AG08396 (cell line): ENCODE measurements at regions not wholly inside any gene's neighbourhood (a gene's known extent, or its start where the extent isn't known, plus 50 kb on each side); places are given as distances from the start of the nearest gene placed in this dataset.

ENCODE experiments used
- DNase-seq: peaks from one replicate; pipeline ENCODE4 v3.0.0; 2012; ENCODE audit warnings: low spot score, mixed read lengths

DNA sequence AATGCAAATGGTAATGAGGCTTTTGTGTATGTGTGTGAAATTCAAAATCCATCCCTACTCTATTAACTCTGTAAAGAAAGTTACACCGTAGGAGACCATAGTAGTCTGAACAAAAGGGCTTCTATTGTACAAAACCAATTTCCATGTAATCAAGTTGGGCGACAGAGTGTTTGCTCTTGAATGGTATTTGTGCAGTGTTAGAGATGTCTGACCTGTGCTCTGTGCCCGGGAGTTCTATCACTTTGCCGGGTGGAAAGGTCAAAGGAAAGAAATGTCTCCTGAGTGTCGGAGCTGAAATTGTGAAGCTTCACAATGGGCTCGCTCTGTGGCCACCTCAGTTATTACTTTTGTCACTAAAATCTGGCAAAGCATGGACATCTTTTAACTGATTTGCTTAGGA lies 312.0 kb downstream of the SAMD5 start:
- DNase-seq = no peak

DNA sequence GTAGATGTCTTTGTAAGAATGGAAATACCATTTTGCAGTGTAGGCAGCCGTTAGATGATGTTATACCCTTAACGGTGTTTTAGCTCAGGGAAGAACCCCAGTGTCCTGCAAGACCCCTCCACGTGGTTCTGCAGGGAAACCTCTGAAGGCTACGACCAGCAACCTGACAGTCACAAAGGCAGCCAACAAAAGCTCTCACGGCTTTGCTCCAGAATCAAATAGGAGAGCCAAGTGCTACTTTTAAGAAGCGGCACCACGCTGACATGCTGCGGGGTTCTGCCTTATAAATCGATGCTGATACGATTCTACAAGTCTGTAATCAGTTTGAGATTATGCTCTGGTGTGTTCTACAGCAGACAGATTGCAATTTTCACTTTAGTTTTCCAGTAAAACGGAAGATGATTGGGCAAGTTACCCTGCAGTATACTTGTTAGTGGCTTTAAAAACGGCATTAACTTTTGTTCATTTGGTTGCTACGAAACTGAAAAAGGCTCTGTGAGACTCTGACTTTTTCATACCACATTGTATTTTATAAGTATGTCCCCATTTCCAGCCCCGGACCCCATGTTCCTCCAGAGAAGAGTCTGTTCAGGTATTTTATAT lies 312.9 kb downstream of the SAMD5 start:
- DNase-seq = no peak

DNA sequence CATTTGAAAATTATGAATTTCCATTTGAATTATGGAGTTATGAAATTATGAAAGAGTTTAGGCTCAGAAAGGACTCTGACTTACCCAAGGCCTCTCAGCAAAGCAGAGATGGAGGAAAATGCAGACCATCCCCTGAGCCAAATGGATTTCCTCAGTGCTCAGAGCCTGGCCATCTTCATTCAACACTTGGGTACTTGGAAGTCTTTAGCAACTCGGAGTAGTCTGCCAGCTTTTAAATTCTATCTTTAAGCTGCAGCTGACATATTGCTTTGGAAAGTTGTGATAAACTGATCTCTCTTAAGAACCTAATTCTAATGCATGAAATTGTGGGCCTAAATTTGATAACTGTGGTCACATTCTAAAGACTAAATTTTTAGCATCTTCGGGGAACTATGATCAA lies 315.4 kb downstream of the SAMD5 start:
- no peak for DNase-seq

DNA sequence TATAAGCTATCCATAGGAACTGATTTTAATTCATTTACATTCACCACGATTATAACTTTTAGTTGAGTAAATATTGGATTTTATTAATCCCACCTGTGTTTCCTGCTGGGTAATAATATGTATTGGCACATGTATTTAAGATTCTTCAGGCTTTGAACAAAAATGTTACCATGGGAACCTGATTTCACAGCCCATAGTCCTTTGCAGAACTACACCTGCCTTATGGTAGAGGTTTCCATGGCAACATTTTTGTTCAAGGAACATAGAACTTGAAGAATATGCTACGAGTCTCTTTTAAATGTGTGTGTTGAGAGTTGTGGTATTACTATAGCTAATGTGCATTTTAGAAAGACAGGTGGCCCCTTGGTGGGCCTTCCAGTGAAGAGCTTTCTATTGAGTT lies 317.4 kb downstream of the SAMD5 start:
- DNase-seq = no peak

DNA sequence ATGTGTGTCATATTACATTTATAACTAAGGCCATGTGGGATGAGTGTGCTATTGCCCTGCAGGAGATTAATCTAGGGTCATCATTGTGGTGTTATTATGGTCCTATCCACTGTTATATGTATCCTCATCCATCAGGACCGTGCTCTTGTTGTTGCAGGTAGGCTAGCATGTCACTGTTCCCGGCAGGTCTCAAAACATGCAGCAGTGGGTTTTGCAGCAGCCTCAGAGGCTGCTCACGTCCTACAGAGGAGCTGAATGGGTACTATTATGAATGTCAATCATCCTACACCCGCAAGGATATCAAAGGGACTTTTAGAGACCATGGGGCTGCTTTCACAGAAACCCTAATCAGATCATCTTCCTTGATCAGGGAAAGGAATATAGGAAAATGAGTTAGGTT lies 318.2 kb downstream of the SAMD5 start:
- DNase-seq = no peak

DNA sequence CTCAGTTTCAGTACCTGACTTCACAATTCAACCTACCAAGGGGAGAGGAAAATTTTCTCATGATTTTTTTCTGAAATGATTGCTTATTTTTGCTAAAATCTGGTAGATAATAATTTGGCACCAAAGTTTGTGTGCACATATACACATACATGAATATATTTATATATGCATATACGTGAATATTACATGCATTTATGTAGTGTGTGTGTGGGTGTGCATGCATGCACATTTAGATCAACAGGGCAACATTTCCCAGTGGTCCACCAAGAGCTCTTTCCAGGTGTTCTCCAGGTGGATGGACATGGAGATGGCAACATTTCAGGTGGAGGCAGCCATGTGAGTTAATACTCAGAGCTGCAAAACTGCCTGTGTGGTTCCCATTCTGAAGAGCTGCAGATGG lies 320.9 kb downstream of the SAMD5 start:
- no peak for DNase-seq

DNA sequence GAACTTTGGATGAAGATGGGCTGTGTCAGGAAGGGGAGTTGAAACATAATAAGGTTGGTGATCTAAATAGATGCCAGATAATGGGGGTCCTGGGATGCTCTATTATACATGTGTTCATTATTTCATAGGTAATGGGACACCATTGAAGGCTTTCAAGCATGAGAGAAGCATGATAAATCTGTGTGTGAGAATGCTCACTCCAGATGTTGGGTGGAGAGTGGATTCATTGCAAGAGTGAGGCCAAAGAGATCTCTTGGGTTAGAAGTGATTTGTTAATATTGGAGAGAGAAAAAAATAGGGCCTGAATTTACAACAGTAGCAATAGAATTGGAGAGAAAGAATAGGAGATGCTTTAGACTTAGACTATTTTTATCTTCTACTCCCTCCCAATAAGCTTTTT lies 321.3 kb downstream of the SAMD5 start:
- no peak for DNase-seq

DNA sequence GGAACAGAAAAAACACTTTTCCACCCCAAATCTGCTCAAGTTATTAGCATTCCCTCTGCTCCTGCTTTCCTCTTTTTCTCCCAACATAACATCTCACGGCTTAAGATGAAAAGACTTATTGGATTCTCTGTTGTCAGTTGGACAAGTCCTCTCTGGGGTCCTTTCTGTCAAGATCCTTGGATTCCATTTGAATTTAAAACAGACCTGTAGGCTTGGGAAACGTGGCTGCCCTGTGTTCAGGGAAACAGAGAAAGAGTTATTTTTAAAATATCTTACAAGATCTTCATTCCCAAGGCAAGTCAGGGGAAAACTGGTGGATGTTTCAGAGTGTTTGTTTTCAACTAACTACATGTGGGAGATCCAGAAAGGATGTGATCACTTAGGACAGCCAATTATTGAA lies 322.9 kb downstream of the SAMD5 start:
- no peak for DNase-seq

DNA sequence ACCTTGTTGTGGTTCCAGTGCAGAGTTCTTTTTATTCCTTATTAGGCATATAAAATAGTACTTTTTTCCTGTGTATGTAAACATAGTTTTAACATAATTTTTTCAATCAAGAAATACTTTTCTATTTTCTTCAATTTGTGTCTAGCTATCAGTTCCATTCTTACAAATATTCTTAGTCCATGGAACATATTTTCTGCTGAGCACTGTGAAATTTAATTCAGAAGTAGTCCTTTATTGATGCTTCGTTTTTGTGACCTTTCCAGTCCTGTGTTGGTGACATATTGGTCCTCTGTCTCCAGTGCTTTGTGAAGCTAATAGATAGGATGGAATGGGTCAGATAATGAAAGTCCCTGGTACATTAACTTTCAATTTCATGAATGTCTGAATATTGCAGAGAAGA lies 325.1 kb downstream of the SAMD5 start:
- no peak for DNase-seq

DNA sequence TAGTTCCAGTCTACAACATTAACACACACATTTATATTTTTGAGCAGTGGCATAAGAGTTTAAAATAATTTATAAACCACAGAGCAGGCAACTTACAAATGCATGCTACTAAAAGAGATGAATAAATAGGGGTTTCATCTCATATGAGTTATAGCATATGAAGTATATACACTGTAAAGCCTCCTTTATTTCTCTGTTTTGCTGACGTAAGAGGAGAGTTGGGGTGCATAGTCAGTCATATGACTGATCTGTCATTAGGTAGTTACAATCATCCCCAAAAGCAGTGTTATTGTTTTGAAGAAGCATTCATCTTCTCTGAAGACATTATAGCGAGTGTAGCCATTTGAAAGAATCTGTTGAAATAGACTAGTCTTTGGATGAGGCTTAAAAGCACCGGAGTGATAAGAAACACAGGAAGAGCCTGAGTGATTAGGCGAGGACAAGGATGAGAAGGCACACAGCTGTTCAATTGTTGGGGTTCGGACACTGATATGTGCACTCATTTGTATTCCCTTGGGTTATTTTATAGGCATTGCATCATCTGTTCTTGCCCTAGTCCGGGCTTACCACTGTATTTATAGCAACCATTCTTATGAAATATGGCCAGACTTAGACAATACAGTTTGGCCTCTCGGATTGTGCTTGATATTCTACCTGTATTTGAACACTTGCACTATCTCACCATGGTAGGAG lies 325.7 kb downstream of the SAMD5 start:
- no peak for DNase-seq

DNA sequence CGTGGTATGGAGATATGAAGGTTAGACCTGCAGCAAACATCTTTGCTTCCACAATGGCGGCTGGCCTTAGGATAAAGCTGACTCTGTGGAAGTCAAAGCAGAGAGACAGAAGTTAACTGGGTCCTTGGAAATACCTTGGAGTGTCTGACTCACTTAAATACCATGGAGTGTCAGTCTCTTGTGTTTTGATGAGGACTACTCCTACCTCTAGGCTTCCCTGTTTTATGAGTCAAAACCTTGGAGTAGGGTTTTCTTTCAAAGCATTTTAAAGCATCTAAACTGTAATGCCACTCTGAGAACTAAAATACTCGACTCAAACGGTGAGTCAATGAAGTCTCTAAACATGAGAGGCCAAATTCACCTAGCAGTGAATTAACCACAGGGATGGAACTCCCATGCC lies 329.1 kb downstream of the SAMD5 start:
- no peak for DNase-seq

DNA sequence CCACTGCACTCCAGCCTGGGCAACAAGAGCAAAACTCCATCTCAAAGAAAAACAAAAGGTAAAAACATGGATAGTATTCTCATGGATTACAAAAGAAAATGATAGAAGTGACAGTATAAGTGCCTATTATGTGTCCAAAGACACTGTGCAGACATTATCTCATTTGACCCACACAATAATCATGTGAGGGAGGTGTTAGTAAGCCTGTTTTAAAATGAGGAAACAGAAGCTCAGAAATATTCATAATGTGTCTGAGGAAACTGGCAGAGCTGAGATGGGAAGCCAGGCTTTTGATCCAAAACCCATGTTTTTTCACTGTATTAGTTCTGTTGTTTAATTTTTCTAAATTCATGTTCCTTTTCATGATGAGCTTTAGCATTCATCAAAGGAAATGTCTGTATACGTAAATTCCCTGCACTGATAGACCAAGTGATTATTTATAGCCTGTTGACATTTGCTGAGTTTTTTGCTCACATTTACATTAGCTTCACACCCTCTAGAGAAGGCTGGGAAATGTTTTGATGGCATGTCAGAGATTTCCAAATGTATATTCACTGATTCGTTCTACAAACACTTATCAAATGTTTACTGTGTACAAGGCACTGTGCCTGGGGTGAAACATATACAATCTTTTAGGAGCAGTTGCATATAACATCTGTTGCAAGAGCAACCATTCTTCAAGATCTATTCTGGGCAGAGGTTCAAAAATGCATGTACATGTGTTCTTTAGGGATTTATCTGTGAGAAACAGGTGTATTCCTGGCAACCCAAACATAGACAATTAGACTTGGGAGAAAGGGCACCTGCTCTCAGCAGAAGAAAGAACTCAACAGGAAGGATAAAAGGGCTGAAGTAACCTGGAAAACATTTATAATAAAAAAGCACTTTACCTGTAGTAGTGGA lies 331.5 kb downstream of the SAMD5 start:
- no peak for DNase-seq

DNA sequence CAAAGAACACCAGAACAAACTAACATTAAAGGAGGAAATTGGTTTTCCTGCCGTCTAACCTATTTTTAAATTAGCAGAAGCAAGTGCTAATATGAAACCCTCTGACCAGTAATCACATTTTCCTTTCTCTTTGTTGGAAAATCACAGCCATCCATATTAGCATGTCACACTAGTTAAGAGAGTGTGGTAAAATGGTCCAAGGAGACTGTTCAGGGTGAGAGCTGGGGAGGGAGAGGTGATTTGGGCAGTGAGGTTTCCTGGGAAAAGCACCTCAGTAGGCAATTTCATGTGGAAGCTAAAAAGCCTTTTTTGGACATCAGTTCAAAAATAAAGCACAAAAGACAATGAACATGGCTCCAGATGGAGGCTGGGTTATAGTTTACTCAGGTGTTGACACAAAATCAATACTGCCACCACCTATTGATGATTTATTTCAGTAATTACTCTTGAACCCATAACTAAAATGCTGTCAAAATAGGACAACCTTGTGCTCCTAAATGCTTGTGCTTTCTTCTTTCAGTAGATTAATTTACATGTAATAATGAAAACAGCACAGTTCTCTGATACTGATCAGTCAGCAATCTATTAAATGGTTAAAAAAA lies 333.2 kb downstream of the SAMD5 start:
- DNase-seq = no peak

DNA sequence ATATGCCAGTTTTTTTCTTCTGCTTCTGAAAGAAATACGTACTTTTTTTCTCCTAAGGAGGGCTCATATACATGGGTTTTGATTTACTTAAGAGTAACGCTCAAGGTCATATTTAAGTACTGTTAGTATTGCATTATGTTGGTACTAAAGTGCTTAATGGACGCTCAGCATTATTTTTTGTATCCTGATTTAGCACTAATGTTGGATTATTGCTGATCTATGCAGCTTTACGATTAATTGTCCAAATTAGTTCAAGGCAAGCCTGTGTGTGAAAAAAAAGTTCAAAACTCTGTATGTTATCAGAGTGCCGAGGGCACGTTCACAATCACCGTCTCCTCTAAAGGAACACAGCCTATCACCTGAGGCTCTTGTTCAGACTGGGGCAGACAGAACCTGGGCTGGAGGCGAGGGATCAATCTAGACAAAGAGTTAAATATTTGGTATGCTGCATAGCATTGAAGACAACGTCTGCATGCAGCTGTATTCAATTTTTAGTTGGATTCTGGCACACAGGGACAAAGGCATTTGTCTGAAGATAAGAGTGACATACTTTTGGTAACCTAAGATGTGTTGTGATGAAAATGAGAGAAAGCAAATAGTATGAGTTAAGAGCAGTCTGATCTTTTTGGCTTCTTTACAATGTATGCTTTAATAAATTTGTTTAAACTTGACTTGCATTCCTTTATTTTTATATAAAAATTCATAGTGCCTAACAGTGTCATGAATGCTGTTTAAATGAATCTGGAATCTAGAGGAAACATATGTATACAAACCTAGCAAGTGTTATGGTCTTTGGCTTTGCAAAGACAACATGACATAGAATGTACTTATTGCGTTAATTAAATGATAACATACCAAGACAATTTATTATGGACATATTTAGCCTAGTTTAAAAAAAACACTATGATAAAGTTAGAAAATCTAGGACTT lies 341.2 kb downstream of the SAMD5 start:
- DNase-seq = no peak

DNA sequence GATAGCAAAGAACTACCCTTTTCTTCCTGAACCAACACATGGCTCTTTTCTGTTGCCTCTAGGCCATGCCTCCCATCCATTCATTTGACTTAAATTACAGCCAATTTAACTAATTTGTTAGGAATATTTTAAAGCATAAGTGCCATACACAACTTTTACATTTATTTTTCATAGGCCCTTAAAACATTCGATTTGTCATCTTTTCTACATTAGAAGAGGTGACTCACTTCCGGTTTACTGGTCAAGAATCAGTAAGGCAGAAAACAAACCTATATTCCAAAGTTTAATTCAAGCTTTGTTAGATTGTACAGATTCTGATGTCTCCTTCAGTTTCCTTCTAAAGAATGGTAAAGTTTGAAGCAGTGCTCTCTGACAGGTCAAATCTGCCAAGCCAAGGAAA lies 344.3 kb downstream of the SAMD5 start:
- DNase-seq = no peak

DNA sequence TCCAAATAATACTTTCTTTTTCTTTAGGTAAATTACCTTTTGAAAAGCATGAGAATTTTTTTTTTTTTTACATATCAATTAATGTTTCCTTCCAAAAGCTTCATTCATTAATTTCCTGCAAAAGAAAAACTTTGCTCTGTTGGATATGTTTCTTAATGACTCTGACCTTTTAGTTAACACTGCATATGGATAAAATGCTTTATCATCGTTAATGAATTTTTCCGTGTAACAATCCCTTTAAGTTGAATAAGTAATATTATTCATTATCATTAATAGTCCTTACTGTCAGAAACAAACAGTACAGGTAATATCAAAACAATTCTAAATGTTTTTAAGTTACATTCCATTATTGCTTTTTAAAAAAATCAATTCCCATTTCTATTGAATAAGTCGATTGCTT lies 345.1 kb downstream of the SAMD5 start:
- DNase-seq = no peak

DNA sequence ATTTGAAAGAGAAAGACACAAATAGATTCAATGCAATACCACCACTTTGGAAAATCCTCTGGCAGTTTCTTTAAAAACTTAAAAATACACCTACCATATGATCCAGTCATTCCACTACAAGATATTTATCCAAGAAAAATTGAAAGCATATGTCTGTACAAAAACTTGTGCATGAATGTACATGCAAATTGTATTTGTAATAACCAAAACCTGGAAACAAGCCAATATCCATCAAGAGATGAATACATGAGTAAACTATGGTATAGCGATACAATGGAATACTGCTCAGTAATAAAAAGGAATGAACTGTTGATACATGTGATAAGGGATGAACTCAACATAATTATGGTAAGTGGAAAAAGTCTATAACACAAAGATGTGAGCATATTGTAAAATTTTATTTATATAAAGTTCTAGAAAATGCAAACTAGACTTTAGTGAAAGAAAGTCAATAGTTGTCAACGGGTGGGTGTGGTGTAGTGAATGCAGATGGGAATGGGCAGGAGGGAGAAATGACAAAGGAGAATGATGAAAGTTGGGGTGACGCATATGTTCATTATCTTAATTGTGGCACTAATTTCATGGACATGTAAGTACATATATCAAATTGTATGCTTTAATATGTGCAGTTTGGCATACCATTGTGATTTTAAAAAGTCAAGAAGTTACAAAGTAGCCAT lies 347.5 kb downstream of the SAMD5 start:
- DNase-seq = no peak

DNA sequence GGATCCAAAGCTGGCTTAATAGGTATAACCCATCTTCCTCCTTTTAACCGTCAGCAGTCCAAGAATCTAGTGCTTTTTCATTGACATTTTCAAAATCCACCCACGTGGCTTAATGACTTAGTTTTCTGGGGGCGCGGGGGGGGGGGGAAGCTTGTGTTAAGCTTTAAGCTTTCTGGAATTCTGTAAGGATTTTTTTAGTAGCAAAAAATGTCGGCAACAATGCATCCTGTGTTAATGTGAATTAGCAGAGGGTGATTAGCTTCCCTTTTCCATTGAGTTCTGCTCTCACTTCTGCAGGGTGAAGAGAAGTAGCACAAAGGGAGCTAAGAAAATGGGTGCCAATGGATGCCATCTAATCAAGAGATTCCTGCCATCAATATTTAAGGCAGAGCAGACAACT lies 348.2 kb downstream of the SAMD5 start:
- DNase-seq = no peak

DNA sequence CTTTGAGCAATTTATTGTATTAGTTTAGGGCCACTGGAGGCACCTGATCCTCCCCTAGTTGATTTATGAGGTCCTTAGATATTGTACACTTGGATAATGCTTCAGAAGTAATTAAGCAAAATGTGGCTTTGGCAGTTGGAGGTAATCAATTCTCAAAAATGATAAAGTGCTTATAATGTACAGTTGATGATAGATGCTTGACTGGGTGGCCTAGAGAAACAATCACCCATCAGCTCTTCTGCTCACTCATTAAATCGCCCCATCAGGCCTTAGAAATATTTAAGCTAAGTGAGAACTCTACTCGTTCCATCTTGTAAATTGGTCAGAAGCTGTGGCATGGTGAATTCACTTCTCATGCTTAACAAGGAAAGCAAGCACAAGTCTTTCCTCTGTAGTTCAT lies 349.9 kb downstream of the SAMD5 start:
- DNase-seq = no peak

DNA sequence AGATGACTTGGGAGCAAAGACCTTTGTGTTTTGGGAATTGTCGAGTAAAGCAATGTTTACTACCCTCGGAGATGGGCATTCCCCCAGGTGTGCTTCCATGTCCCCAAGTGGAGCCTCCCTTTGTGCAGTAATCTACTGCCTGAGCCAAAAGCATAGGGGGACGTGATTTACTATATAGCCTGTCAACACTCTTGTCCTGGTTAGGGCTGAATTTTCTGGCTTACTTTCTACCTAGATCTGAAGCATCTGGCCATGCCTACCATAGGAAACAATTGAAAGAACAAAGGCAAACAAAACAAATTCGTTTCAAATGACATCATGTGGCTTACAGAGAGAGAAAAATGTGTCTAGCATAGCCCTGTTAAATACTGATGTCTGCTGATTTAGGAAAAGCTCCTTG lies 350.6 kb downstream of the SAMD5 start:
- DNase-seq = no peak

DNA sequence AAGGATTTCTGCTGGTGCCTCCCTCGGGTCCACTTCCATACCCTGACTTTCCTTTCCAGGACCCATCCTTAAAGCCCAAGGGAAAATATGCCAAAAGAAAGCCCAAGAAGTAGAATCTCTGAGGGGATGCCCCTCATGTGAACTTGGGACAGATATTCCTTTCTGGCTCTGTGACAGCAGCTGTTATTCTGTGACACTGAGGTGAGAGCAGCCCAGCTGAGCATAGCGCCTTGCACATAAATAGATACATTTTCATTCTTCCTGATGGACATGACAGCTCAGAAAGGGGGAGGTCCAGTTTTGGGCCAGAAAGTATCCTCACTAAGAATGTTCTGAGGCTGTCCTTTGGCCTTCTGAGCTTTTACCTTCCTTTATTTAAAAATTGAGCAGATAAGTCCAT lies 353.2 kb downstream of the SAMD5 start:
- no peak for DNase-seq
